A673 (cell line): ENCODE measurements at regions not wholly inside any gene's neighbourhood (a gene's known extent, or its start where the extent isn't known, plus 50 kb on each side); places are given as distances from the start of the nearest gene placed in this dataset.

Experiments
- BruUV-seq: library from RNA; stranded (reverse); fragments of 400-500 nt; replicated peaks from 2 replicates; lab custom pipeline; 2021; lab: Mats Ljungman, UMichigan
- CTCF ChIA-PET: fragments of 300-600 bp; sonication (Branson Sonifier 250); formaldehyde crosslinking; loops from one replicate; lab custom pipeline; 2022; ENCODE audit warnings: antibody characterized with exemption; lab: Charles Lee
- POLR2A ChIA-PET: fragments of 300-600 bp; sonication (Branson Sonifier 250); formaldehyde crosslinking; loops from one replicate; lab custom pipeline; 2022; ENCODE audit warnings: antibody characterized with exemption; ENCODE audit not compliant: low non-redundant PET; lab: Charles Lee
- DNase-seq: peaks from one replicate; pipeline ENCODE4 v3.0.0-alpha.2; 2015; ENCODE audit warnings: low spot score
- H3K27ac ChIP-seq: fragments of 200-600 bp; sonication (generic); 2 replicates; pipeline ENCODE4 v1.5.1; 2016; ENCODE audit warnings: mixed run types, low read depth, mild to moderate bottlenecking, mixed read lengths, antibody characterized with exemption, low read length; ENCODE audit not compliant: poor library complexity, severe bottlenecking
- H3K27me3 ChIP-seq: fragments of 200-600 bp; sonication (generic); replicated peaks from 2 replicates; pipeline ENCODE4 v1.6.1; 2017; ENCODE audit warnings: mixed run types, low read depth, mild to moderate bottlenecking, mixed read lengths, antibody characterized with exemption, low read length; ENCODE audit not compliant: insufficient read depth, poor library complexity
- H3K36me3 ChIP-seq: fragments of 200-600 bp; sonication (generic); 2 replicates; pipeline ENCODE4 v1.6.1; 2016; ENCODE audit warnings: mixed run types, mild to moderate bottlenecking, mixed read lengths, antibody characterized with exemption, low read length; ENCODE audit not compliant: insufficient read depth, poor library complexity, severe bottlenecking
- H3K4me1 ChIP-seq: fragments of 200-600 bp; sonication (generic); 2 replicates; pipeline ENCODE4 v1.6.1; 2017; ENCODE audit warnings: mixed run types, mild to moderate bottlenecking, mixed read lengths, antibody characterized with exemption, low read length; ENCODE audit not compliant: insufficient read depth, poor library complexity, severe bottlenecking
- H3K4me3 ChIP-seq: fragments of 200-600 bp; sonication (generic); 2 replicates; pipeline ENCODE4 v1.5.1; 2016; ENCODE audit warnings: low read depth, mixed run types, mild to moderate bottlenecking, mixed read lengths, low read length; ENCODE audit not compliant: poor library complexity, severe bottlenecking
- H3K9me3 ChIP-seq: fragments of 200-600 bp; sonication (generic); 2 replicates; pipeline ENCODE4 v1.6.1; 2016; ENCODE audit warnings: mixed run types, low read depth, mild to moderate bottlenecking, mixed read lengths, antibody characterized with exemption, low read length; ENCODE audit not compliant: poor library complexity, severe bottlenecking
- EZH2 ChIP-seq: fragments of 200-600 bp; sonication (generic); IDR thresholded peaks from 2 replicates; pipeline ENCODE4 v1.6.1; 2017; ENCODE audit warnings: borderline replicate concordance, low read depth, mild to moderate bottlenecking, mixed read lengths, antibody characterized with exemption, low read length; ENCODE audit not compliant: poor library complexity, severe bottlenecking
- intact Hi-C: fragments of 100-400 bp; cut with micrococcal nuclease; formaldehyde crosslinking; loops from one replicate; pipeline ENCODE4 v1.10.0; 2022; ENCODE audit not compliant: unreplicated experiment
- TF ChIP-seq, protein P1 (sequence below): fragments of 300-800, 200-600 bp; sonication (generic); conservative IDR thresholded peaks from 2 replicates; pipeline ENCODE4 v1.5.1; 2017; ENCODE audit warnings: low read depth, mild to moderate bottlenecking, antibody characterized with exemption, low read length, moderate library complexity, mixed read lengths

GRCh38 chrX:30955687-30956086, 66.6 kb upstream of the TAB3 start:
- Histone ChIP-seq H3K27me3 (no peaks in the 10 kb centered on the region), H3K4me1 (no peaks in the 10 kb centered on the region), H3K9me3 (no peaks in the 10 kb centered on the region), H3K4me3 (no peak overlapping the region), H3K36me3 (no peaks in the 10 kb centered on the region), H3K27ac (no peak overlapping the region)
- intact Hi-C loops: no loop called here
- TF ChIP-seq EZH2: no peak
- TF ChIP-seq, protein P1, sequence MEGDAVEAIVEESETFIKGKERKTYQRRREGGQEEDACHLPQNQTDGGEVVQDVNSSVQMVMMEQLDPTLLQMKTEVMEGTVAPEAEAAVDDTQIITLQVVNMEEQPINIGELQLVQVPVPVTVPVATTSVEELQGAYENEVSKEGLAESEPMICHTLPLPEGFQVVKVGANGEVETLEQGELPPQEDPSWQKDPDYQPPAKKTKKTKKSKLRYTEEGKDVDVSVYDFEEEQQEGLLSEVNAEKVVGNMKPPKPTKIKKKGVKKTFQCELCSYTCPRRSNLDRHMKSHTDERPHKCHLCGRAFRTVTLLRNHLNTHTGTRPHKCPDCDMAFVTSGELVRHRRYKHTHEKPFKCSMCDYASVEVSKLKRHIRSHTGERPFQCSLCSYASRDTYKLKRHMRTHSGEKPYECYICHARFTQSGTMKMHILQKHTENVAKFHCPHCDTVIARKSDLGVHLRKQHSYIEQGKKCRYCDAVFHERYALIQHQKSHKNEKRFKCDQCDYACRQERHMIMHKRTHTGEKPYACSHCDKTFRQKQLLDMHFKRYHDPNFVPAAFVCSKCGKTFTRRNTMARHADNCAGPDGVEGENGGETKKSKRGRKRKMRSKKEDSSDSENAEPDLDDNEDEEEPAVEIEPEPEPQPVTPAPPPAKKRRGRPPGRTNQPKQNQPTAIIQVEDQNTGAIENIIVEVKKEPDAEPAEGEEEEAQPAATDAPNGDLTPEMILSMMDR: no peak
- ChIA-PET CTCF (no interaction called here), POLR2A (no interaction called here)
- BruUV-seq: no TSS peak
- no peak for DNase-seq

DNA sequence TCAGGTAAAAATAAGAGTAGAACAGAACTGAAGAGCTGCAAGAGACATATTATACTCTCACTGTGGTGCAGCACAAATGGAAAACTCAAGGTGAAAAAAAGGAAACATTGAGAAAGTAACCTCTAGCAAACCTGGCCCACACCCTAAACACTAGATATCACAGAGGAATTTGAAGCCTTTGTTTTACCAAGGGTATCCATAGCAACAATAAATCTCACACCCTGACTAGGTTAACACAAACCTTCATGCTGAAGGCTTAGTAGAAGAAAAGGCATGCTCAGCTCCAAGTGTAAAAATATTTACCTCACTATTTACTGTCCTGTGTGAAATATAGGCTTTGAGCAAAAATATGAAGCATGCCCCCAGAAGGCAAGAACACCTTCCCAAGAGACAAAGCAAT, 61.9 kb upstream of the TAB3 start:
- Histone ChIP-seq H3K36me3 (no peaks in the 10 kb centered on the region), H3K9me3 (no peaks in the 10 kb centered on the region), H3K27me3 (no peaks in the 10 kb centered on the region), H3K4me3 (no peak overlapping the region), H3K27ac (no peak overlapping the region), H3K4me1 (no peaks in the 10 kb centered on the region)
- intact Hi-C loops: no loop called here
- CTCF ChIA-PET: no interaction called here
- DNase-seq: no peak
- POLR2A ChIA-PET: no interaction called here
- BruUV-seq: no TSS peak
- TF ChIP-seq EZH2: no peak
- TF ChIP-seq, protein P1: no peak

DNA sequence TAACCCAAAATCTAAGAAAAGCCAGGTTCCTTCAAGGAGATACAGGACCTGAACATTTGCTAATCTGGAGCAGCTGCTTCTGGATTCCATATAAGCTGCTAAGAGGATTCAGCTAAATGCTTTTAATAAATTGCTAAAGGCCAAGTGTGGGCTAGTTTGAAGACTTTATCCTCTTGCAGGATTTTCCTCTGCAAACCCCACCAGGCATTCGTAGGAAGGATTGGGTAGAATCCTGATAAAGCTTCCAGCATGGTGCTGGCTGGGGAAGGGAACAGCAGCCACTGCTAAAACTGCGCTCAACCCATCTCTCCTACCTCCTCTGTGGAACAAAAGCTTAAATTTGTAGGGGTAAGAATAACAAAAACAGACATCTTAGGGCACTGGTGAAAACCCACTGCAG, 61.3 kb upstream of the TAB3 start:
- no peak for DNase-seq
- H3K9me3 ChIP-seq: no peaks in the 10 kb centered on the region
- H3K4me1 ChIP-seq: no peaks in the 10 kb centered on the region
- no TSS peak for BruUV-seq
- no peaks in the 10 kb centered on the region for H3K27me3 ChIP-seq
- no peak overlapping the region for H3K27ac ChIP-seq
- TF ChIP-seq, protein P1: no peak
- no peak for TF ChIP-seq EZH2
- CTCF ChIA-PET: no interaction called here
- POLR2A ChIA-PET: no interaction called here
- intact Hi-C loops: no loop called here
- H3K4me3 ChIP-seq: no peak overlapping the region
- no peaks in the 10 kb centered on the region for H3K36me3 ChIP-seq
